Mucosa of descending colon (tissue), 3 donors: ENCODE measurements at regions not wholly inside any gene's neighbourhood (a gene's known extent, or its start where the extent isn't known, plus 50 kb on each side); places are given as distances from the start of the nearest gene placed in this dataset.
A peak's percentile ranks its signal among the peaks of the same experiment; 100 is the strongest.

Source experiments
- ATAC-seq: fragments of 200-7000 bp; cut with Tn5 transposase; one replicate; pipeline ENCODE4 v1.9.1; 2020; ENCODE audit warnings: mild to moderate bottlenecking, moderate library complexity
- DNase-seq, 3 donors: peaks; one replicate each; pipeline ENCODE4 v3.0.0-alpha.2; 2020
- H3K36me3 ChIP-seq: fragments of 200-600 bp; one replicate; pipeline ENCODE4 v1.8.0; 2021; ENCODE audit warnings: low read depth, mild to moderate bottlenecking
- H3K4me1 ChIP-seq: fragments of 200-600 bp; one replicate; pipeline ENCODE4 v1.8.0; 2021; ENCODE audit warnings: low read depth, mild to moderate bottlenecking
- H3K4me3 ChIP-seq: fragments of 200-600 bp; one replicate; pipeline ENCODE4 v1.8.0; 2021; ENCODE audit warnings: mild to moderate bottlenecking
- H3K9me3 ChIP-seq: fragments of 200-600 bp; one replicate; pipeline ENCODE4 v1.8.0; 2021; ENCODE audit warnings: mild to moderate bottlenecking
- intact Hi-C, 2 donors: fragments of 100-400 bp; cut with DNase I in 1 of 2; cut with micrococcal nuclease in 1 of 2; formaldehyde crosslinking; loops; one replicate each; pipeline versions ENCODE4 v1.11.0 to v1.11.1; 2022; cut with DNase I, micrococcal nuclease
- TF ChIP-seq, protein P1 (sequence below): fragments of 200-600 bp; IDR thresholded peaks from one replicate; pipeline ENCODE4 v1.8.0; 2022; ENCODE audit warnings: antibody characterized with exemption, mild to moderate bottlenecking
- donor health status: DM: no; HTN: no; CAD: no; lungs with moderate emphysema.
- donor health status: DM: no; HTN: no; CAD: no.
- donor health status: DM: no; HTN: yes; CAD: no.

DNA sequence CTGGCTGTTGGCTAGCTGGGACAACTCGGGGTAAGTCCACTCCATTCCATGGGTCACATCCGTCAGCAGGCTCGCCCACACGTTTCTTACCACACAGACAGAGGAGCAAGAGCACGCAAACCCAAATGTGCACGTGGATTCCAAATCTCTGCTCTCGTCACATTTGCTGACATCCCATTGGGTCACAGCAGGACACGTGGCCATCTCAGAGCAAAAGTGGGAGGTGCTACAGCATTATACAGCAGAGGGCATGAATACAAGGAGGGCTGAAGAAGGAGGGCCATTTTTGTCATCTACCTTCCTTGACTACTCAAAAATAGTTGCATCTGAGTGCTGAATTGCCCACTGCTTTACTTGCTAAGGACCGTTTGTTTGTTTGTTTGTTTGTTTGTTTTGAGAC is 84.7 kb downstream of the RBBP6 start:
- H3K4me3 ChIP-seq: no peak overlapping the region
- ATAC-seq: no peak
- DNase-seq: no peak
- intact Hi-C loops: no loop called here
- TF ChIP-seq, protein P1, sequence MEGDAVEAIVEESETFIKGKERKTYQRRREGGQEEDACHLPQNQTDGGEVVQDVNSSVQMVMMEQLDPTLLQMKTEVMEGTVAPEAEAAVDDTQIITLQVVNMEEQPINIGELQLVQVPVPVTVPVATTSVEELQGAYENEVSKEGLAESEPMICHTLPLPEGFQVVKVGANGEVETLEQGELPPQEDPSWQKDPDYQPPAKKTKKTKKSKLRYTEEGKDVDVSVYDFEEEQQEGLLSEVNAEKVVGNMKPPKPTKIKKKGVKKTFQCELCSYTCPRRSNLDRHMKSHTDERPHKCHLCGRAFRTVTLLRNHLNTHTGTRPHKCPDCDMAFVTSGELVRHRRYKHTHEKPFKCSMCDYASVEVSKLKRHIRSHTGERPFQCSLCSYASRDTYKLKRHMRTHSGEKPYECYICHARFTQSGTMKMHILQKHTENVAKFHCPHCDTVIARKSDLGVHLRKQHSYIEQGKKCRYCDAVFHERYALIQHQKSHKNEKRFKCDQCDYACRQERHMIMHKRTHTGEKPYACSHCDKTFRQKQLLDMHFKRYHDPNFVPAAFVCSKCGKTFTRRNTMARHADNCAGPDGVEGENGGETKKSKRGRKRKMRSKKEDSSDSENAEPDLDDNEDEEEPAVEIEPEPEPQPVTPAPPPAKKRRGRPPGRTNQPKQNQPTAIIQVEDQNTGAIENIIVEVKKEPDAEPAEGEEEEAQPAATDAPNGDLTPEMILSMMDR: no peak
- H3K4me1 ChIP-seq: no peaks in the 10 kb centered on the region
- no peaks in the 10 kb centered on the region for H3K36me3 ChIP-seq
- no peaks in the 10 kb centered on the region for H3K9me3 ChIP-seq

DNA sequence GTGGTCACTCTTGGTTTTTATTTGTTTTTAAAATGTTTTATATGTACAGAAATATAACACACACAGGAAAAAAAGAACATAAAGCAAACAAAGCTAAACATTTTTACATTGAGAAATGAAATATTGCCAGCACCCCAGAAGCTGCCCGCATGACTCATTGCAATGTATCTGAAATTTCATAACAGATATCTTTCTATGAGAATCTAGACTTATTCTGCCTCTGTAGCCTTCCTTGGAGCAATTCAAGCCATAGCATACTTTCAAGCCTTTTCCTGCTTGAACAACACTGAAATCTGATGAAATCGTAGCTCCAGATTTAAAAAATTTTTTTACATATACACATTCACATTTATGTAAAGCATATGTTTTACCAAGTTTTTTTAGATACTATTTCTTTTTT is 86.9 kb downstream of the RBBP6 start:
- Histone ChIP-seq H3K9me3 (no peaks in the 10 kb centered on the region), H3K4me3 (no peak overlapping the region), H3K36me3 (no peaks in the 10 kb centered on the region), H3K4me1 (no peaks in the 10 kb centered on the region)
- intact Hi-C loops: no loop called here
- TF ChIP-seq, protein P1: no peak
- DNase-seq (no peak), ATAC-seq (no peak)

GRCh38 chr16:24634919-24635318 is 94.5 kb upstream of the TNRC6A start:
- intact Hi-C loops: no loop called here
- Histone ChIP-seq H3K36me3 (no peaks in the 10 kb centered on the region), H3K9me3 (no peaks in the 10 kb centered on the region), H3K4me3 (no peak overlapping the region), H3K4me1 (peaks cover 5% of the 10 kb centered on the region)
- TF ChIP-seq, protein P1: no peak
- DNase-seq (no peak), ATAC-seq (no peak)

DNA sequence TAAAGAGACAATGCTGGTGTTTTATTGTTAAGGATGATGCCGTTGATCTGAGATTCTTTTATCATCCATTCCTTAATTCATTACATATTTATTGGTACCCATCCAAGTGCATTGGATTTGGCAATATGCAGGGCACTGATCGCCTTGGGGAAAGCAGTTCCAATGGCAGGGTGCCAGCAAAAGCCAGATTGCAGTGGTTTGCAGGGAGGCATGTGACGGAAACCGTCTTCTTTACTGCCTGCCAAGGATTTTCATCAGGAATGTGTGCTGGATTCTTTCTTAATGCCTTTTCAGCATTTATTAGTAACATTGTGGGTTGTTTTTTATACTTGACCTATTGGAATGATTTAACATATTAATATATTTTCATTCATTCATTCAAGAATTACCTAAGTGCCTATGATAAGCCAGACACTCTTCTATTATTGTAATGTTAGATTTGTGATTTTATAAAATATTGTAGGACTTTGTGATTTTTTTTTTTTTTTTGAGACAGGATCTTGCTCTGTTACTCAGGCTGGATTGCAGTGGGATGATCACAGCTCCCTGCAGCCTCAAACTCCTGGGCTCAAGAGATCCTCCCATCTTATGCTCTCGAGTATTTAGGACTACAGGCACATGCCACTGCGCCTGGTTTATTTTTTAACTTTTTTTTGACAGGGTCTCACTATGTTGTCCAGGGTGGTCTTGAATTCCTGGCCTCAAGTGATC is 93.4 kb upstream of the TNRC6A start:
- H3K4me1 ChIP-seq: peaks cover 5% of the 10 kb centered on the region
- intact Hi-C loops: no loop called here
- ATAC-seq (no peak), DNase-seq (peak; percentile 56 to 68 (median 61))
- H3K36me3 ChIP-seq: no peaks in the 10 kb centered on the region
- no peaks in the 10 kb centered on the region for H3K9me3 ChIP-seq
- TF ChIP-seq, protein P1: no peak
- no peak overlapping the region for H3K4me3 ChIP-seq

DNA sequence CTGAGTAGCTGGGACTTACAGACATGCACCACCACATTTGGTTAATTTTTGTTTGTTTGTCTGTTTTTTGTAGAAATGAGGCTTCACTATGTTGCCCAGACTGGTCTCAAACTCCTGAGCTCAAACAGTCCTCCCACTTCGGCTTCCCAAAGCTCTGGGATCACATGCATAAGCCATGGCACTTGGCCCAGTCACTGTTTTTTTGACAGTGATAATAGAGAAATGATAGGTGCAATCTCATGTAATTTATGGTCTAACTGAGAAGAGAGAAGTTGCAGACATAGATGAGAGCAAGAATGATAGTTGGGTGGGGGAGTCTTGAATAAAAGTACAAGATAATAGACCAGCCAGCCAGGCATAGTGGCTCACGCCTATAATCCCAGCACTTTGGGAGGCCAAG is 89.7 kb upstream of the TNRC6A start:
- H3K4me3 ChIP-seq: no peak overlapping the region
- no peaks in the 10 kb centered on the region for H3K9me3 ChIP-seq
- intact Hi-C loops: no loop called here
- H3K36me3 ChIP-seq: no peaks in the 10 kb centered on the region
- TF ChIP-seq, protein P1: no peak
- DNase-seq (no peak), ATAC-seq (no peak)
- peaks cover 5% of the 10 kb centered on the region for H3K4me1 ChIP-seq

GRCh38 chr16:24643489-24643888 is 86.0 kb upstream of the TNRC6A start:
- no peak for ATAC-seq
- Histone ChIP-seq H3K36me3 (no peaks in the 10 kb centered on the region), H3K4me1 (no peaks in the 10 kb centered on the region), H3K4me3 (no peak overlapping the region), H3K9me3 (no peaks in the 10 kb centered on the region)
- DNase-seq: no peak
- intact Hi-C loops: no loop called here
- TF ChIP-seq, protein P1: no peak
